OCI-LY3 (cell line): ENCODE measurements at regions not wholly inside any gene's neighbourhood (a gene's known extent, or its start where the extent isn't known, plus 50 kb on each side); places are given as distances from the start of the nearest gene placed in this dataset.

Experiments
- CTCF ChIP-seq: fragments of 200-600, 300-600 bp; sonication (generic); IDR thresholded peaks from 2 replicates; pipeline ENCODE4 v1.5.1; 2014; ENCODE audit warnings: antibody characterized with exemption, low read length, low read depth
- EZH2phosphoT487 ChIP-seq: fragments of 200-600 bp; shearing (Covaris generic); IDR thresholded peaks from 2 replicates; pipeline ENCODE4 v1.6.1; 2018; ENCODE audit warnings: antibody characterized with exemption, mixed run types, low read depth

- no peak for TF ChIP-seq CTCF
- TF ChIP-seq EZH2phosphoT487 = no peak
Observed at GRCh38 chr13:26503826-26504594, 53.5 kb upstream of the WASF3 start.
